ENCODE measurements at regions not wholly inside any gene's neighbourhood (a gene's known extent, or its start where the extent isn't known, plus 50 kb on each side); places are given as distances from the start of the nearest gene placed in this dataset.

GRCh38 chr1:212221801-212222200, 63.4 kb upstream of the PPP2R5A start:
- H3K4me1 ChIP-seq (ENCODE audit: insufficient read depth, low read length), result peaks cover 24% of the 10 kb centered on the region
- Mint-ChIP-seq H3K4me1 (ENCODE audit: low read depth) (peaks cover 38% of the 10 kb centered on the region), H3K36me3 (ENCODE audit: low read depth) (no peaks in the 10 kb centered on the region), H3K27me3 (no peaks in the 10 kb centered on the region), H3K9me3 (no peaks in the 10 kb centered on the region), H3K27ac (no peak overlapping the region), H3K4me3 (no peak overlapping the region)
- no peak for DNase-seq
- intact Hi-C loops (cut with DNase I, micrococcal nuclease), result no loop called here
- ChIA-PET CTCF (no interaction called here), POLR2A (no interaction called here)
- H3K4me3 ChIP-seq (ENCODE audit: low read length), result no peak overlapping the region
- no peak for TF ChIP-seq CTCF (IDR thresholded peaks at IDR 0.05)
- H3K36me3 ChIP-seq (ENCODE audit: insufficient read depth, low read length), result no peaks in the 10 kb centered on the region
- no peaks in the 10 kb centered on the region for H3K27me3 ChIP-seq (ENCODE audit: control insufficient read depth in 1 of 2, insufficient read depth in 2 of 2, low read length in 2 of 2)
- H3K9me3 ChIP-seq (ENCODE audit: control insufficient read depth in 1 of 2, insufficient read depth in 1 of 2, low read length in 2 of 2), result no peaks in the 10 kb centered on the region
- no peak overlapping the region for H3K27ac ChIP-seq (ENCODE audit: low read depth in 1 of 2, low read length in 2 of 2)
- ATAC-seq (ENCODE audit: poor library complexity), result no peak

GRCh38 chr1:212224102-212224501, 61.1 kb upstream of the PPP2R5A start:
- intact Hi-C loops (cut with DNase I, micrococcal nuclease), result no loop called here
- Histone ChIP-seq H3K27ac (ENCODE audit: low read depth in 1 of 2, low read length in 2 of 2) (no peak overlapping the region), H3K9me3 (ENCODE audit: control insufficient read depth in 1 of 2, insufficient read depth in 1 of 2, low read length in 2 of 2) (no peaks in the 10 kb centered on the region), H3K27me3 (ENCODE audit: control insufficient read depth in 1 of 2, insufficient read depth in 2 of 2, low read length in 2 of 2) (no peaks in the 10 kb centered on the region), H3K4me1 (ENCODE audit: insufficient read depth, low read length) (peaks cover 24% of the 10 kb centered on the region), H3K36me3 (ENCODE audit: insufficient read depth, low read length) (no peaks in the 10 kb centered on the region), H3K4me3 (ENCODE audit: low read length) (no peak overlapping the region)
- ChIA-PET CTCF (no interaction called here), POLR2A (no interaction called here)
- Mint-ChIP-seq H3K27me3 (no peaks in the 10 kb centered on the region), H3K36me3 (ENCODE audit: low read depth) (no peaks in the 10 kb centered on the region), H3K4me1 (ENCODE audit: low read depth) (peaks cover 30% of the 10 kb centered on the region), H3K4me3 (no peak overlapping the region), H3K27ac (no peak overlapping the region), H3K9me3 (no peaks in the 10 kb centered on the region)
- no peak for DNase-seq
- ATAC-seq (ENCODE audit: poor library complexity), result no peak
- no peak for TF ChIP-seq CTCF (IDR thresholded peaks at IDR 0.05)

- Histone ChIP-seq H3K4me3 (ENCODE audit: low read length) (no peak overlapping the region), H3K27me3 (ENCODE audit: control insufficient read depth in 1 of 2, insufficient read depth in 2 of 2, low read length in 2 of 2) (no peaks in the 10 kb centered on the region), H3K9me3 (ENCODE audit: control insufficient read depth in 1 of 2, insufficient read depth in 1 of 2, low read length in 2 of 2) (no peaks in the 10 kb centered on the region), H3K27ac (ENCODE audit: low read depth in 1 of 2, low read length in 2 of 2) (peak overlapping the region in 1 of 2 donors; percentile 41), H3K36me3 (ENCODE audit: insufficient read depth, low read length) (no peaks in the 10 kb centered on the region), H3K4me1 (ENCODE audit: insufficient read depth, low read length) (peaks cover 24% of the 10 kb centered on the region)
- H3K9me3 Mint-ChIP-seq, result no peaks in the 10 kb centered on the region
- H3K27me3 Mint-ChIP-seq, result no peaks in the 10 kb centered on the region
- peak overlapping the region; percentile 18 for H3K4me3 Mint-ChIP-seq
- ChIA-PET POLR2A (interaction anchor here (0.7 to 1.3 kb wide), 3 partner anchors 11 to 63 kb away, joined by 3 read pairs; no protein-coding TSS in a partner anchor), CTCF (interaction anchor here (0.6 kb wide), 1 partner anchor 252 kb away, joined by 4 read pairs; no protein-coding TSS in a partner anchor)
- H3K36me3 Mint-ChIP-seq (ENCODE audit: low read depth), result no peaks in the 10 kb centered on the region
- peaks cover 23% of the 10 kb centered on the region for H3K4me1 Mint-ChIP-seq (ENCODE audit: low read depth)
- no peak for TF ChIP-seq CTCF (IDR thresholded peaks at IDR 0.05)
- intact Hi-C loops (cut with DNase I, micrococcal nuclease), result no loop called here
- DNase-seq (peak in 6 of 14 experiments; percentile 2 to 79 (median 36)), ATAC-seq (ENCODE audit: poor library complexity) (peak; percentile 76)
- peak overlapping the region; percentile 7 for H3K27ac Mint-ChIP-seq
Measured at GRCh38 chr1:212225416-212225815, 59.8 kb upstream of the PPP2R5A start.
